GM12892 (cell line): ENCODE measurements at regions not wholly inside any gene's neighbourhood (a gene's known extent, or its start where the extent isn't known, plus 50 kb on each side); places are given as distances from the start of the nearest gene placed in this dataset.

ENCODE experiments used
- DNase-seq: peaks from one replicate; pipeline ENCODE4 v3.0.0; 2011; ENCODE audit not compliant: insufficient read length
- FAIRE-seq: peaks from 2 replicates; lab custom pipeline; 2011; peaks lifted over from hg19 to GRCh38; lab: Jason Lieb, UNC
- POLR2A ChIP-seq: IDR thresholded peaks from 2 replicates; pipeline ENCODE4 v1.6.1; 2011; ENCODE audit warnings: low read depth, low read length, control low read depth
- POLR2AphosphoS5 ChIP-seq: IDR thresholded peaks from 2 replicates; pipeline ENCODE4 v1.6.1; 2011; ENCODE audit warnings: low read depth, low read length, control low read depth
- TAF1 ChIP-seq: IDR thresholded peaks from 2 replicates; pipeline ENCODE4 v1.6.1; 2011; ENCODE audit warnings: low read depth, mild to moderate bottlenecking, control low read depth, low read length, borderline replicate concordance

GRCh38 chr14:96648506-96649326 is 146.5 kb downstream of the PAPOLA start:
- DNase-seq (no peak), FAIRE-seq (no peak)
- TF ChIP-seq POLR2A (no peak), POLR2AphosphoS5 (no peak), TAF1 (no peak)

- FAIRE-seq (no peak), DNase-seq (no peak)
- TF ChIP-seq POLR2A (no peak), POLR2AphosphoS5 (no peak), TAF1 (no peak)
These were observed 147.1 kb downstream of the PAPOLA start for GRCh38 chr14:96649327-96649601.

GRCh38 chr14:96653597-96653996 is 143.6 kb upstream of the VRK1 start:
- TF ChIP-seq POLR2AphosphoS5, result no peak
- no peak for TF ChIP-seq TAF1
- TF ChIP-seq POLR2A, result no peak
- FAIRE-seq, result no peak
- DNase-seq, result no peak

DNA sequence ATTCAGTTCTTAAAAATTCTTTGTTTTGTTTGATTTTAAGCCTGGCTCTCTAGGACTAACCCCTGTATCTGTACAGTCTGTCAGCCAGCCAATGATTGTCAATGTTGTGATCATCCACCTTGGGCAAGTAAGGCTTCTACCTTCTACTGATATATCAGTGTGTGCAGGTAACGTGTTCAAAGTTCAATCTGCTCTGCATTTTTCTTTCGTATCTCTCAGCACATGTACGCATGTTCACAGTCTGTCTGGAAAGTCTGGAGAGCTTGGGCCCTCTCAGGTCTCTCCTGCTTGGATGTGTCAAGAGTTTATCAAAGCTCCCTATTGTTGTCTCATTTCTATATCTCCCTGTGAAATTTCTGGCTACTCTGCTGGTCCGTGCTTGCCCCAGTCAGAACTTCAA is 138.6 kb upstream of the VRK1 start:
- no peak for DNase-seq
- TF ChIP-seq POLR2AphosphoS5, result no peak
- TF ChIP-seq TAF1, result no peak
- TF ChIP-seq POLR2A, result no peak
- no peak for FAIRE-seq

DNA sequence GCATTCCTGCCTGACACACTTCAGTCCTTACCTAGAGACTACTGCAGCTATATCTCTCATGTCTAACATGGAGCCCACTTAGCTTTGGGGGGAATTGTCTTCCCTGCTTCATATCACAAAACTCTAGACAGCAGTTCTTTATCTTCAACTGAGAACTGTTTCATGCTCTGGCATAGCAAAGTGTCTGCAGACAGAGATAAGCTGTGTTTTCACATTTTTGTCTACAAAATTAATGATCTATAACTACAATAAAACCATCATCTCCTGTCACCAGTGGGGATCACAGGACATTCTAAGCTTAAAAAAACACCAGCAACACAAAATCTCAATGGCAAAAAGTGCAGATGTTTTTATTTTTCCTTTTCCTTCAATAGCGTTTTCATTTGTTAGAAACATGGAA is 137.1 kb upstream of the VRK1 start:
- FAIRE-seq, result no peak
- no peak for TF ChIP-seq POLR2AphosphoS5
- no peak for TF ChIP-seq TAF1
- no peak for TF ChIP-seq POLR2A

DNA sequence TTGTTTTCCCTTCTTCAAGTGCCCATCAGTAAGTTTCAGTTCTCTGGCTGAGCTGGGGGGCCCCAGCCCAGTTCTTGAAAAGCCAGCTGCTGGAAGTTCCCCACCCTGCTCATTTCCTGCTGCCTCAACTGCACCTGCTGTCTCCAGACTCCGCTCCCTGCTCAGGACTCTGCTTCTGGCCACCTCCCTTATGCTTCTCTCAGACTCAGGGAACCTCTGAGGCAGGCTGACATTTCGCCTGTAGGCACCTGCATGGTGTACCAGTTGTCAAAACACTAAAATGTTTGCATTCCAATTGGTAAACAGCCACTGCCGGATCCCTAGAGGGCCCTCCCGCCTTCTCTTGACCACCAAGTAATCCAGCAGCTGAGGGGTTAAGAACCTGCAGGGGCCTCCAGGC is 136.5 kb upstream of the VRK1 start:
- no peak for DNase-seq
- no peak for TF ChIP-seq POLR2AphosphoS5
- TF ChIP-seq TAF1, result no peak
- TF ChIP-seq POLR2A, result no peak
- FAIRE-seq, result no peak

More for the DNA sequence above, 137.1 kb upstream of the VRK1 start:
- no peak for DNase-seq

- TF ChIP-seq POLR2A (no peak), POLR2AphosphoS5 (no peak), TAF1 (no peak)
- DNase-seq (no peak), FAIRE-seq (no peak)
These were observed 135.8 kb upstream of the VRK1 start for GRCh38 chr14:96661244-96661969.

DNA sequence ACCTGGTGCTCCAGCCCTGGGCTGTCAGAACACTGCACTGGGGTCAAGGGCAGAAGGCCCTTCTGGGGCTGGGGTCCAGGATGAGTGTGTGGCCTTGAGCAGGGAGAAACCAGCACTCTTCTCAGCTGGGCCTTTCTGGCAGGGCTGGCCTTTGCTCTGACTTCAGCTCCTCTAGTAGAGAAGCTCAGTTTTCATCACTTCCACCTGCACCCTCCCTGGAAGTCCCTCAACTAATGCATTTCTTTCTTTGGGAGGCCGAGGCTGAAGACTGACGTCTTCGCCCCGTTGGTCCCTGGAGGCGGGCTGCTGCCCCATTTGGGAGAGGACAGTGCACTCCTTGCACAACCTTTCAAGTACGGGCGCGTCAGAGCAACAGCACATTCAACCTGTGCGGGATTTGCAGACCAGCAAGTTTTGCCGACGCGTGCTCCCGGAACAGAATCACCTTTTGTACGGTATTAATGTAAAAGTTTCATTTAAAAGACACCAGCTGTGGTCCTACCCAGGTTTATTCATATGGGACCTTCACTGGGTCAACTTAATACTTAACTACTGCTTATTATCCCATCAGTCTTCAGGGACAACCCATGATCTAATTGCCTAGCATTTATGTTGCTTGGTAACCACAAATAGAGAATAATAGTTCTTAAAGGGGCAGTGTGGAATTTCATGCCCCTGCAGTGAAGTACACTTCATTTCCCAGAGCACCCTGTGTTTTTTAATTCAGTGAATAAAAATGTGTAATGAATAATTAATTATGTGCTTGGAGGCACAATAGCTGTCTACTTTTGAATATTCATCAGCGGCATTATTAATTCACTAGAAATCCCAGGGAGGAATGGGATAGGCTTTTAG is 134.8 kb upstream of the VRK1 start:
- DNase-seq (no peak), FAIRE-seq (no peak)
- no peak for TF ChIP-seq POLR2AphosphoS5
- TF ChIP-seq POLR2A, result no peak
- TF ChIP-seq TAF1, result no peak

DNA sequence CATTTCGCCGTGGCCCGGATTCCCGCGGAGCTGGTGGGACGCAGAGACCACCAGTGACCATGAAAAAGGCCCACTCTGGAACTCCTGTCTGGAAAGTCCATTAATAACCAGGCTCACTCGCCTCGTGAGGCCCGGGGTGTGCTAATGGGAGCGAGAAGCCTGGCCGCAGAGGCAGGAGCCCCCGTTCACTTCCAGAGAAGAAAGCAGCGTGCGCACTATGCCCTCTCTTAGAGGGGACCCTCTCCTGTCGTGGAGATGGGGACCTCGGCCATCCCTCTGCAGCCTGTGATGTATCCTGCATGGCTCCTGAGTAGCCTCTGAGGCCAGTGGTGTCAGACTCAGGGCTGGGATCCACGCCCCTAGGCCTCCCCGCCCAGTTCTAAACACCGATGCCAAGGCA is 134.1 kb upstream of the VRK1 start:
- no peak for DNase-seq
- no peak for FAIRE-seq
- TF ChIP-seq TAF1 (no peak), POLR2AphosphoS5 (no peak), POLR2A (no peak)

- FAIRE-seq (no peak), DNase-seq (no peak)
- no peak for TF ChIP-seq POLR2AphosphoS5
- no peak for TF ChIP-seq TAF1
- no peak for TF ChIP-seq POLR2A
These were observed 133.6 kb upstream of the VRK1 start for GRCh38 chr14:96663491-96664067.

DNA sequence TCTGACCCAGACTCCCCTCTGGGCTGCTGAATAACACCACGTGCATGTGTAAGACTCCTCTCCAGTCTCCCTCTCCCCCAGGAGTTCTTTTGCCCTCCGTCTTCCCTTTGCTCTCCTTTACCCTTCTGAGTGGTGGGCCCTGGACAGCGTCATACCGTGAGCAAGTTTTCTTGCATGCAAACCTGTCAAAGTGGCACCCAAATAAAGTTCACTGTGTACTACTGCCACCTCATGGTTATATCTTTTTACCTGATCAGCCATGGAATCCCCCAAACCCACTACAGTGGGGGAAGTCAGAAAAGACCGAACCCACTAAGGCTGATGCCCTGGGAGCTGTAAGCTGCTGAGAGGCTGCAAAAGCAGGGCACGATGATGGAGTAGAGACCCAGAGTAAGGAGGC is 131.1 kb upstream of the VRK1 start:
- TF ChIP-seq POLR2AphosphoS5, result no peak
- no peak for TF ChIP-seq TAF1
- TF ChIP-seq POLR2A, result no peak
- FAIRE-seq (no peak), DNase-seq (no peak)
